ENCODE measurements at regions not wholly inside any gene's neighbourhood (a gene's known extent, or its start where the extent isn't known, plus 50 kb on each side); places are given as distances from the start of the nearest gene placed in this dataset.
"Not testable (repeated sequence)": the region's sequence is repeated elsewhere in the genome, so short reads cannot be mapped to it uniquely, and the experiment has no call there.

DNA sequence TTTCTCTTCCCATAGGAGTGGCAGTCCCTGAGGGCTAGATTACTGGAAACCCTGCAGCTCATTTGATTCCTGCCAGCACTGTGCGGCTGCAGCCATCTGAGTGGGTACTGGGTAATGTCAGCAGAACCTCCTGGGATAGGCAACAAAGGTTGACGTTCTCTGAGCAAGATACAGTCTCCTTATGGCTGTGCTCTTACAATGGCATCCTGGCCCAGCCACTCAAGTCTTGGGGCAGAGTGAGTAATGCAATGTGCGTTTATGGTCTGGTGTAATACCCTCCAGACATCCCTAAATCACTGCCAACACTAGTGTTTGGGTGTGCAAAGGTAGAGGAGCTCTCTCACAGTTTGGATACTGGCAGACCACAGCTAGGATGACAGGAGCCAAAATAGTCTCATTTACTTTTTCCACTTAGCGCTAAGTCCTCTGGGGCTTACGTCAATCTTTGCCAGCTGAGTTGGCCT, 775.8 kb downstream of the ZNF385D start:
- Mint-ChIP-seq H3K36me3 (no peaks in the 10 kb centered on the region), H3K4me1 (no peaks in the 10 kb centered on the region), H3K27ac (no peak overlapping the region), H3K9me3 (no peaks in the 10 kb centered on the region), H3K27me3 (ENCODE audit: insufficient read depth, low read depth) (no peaks in the 10 kb centered on the region), H3K4me3 (no peak overlapping the region)
- Histone ChIP-seq H2AFZ (replicated peaks) (no peak overlapping the region), H3K9ac (no peak overlapping the region), H3K4me1 (peaks cover 17% of the 10 kb centered on the region), H3K4me3 (no peak overlapping the region), H3K36me3 (no peaks in the 10 kb centered on the region), H3K27me3 (no peaks in the 10 kb centered on the region), H3K27ac (no peak overlapping the region), H4K20me1 (ENCODE audit: low read depth) (no peaks in the 10 kb centered on the region), H3K9me3 (ENCODE audit: low read depth) (no peaks in the 10 kb centered on the region), H3K79me2 (ENCODE audit: low read depth) (no peaks in the 10 kb centered on the region), H3F3A (ENCODE audit: low read depth) (peaks cover 18% of the 10 kb centered on the region), H3K4me2 (no peak overlapping the region)
- DNase-seq (ENCODE audit: low spot score), result no peak
- no peak for TF ChIP-seq EZH2phosphoT487 (IDR thresholded peaks at IDR 0.05)
- TF ChIP-seq, protein P1, sequence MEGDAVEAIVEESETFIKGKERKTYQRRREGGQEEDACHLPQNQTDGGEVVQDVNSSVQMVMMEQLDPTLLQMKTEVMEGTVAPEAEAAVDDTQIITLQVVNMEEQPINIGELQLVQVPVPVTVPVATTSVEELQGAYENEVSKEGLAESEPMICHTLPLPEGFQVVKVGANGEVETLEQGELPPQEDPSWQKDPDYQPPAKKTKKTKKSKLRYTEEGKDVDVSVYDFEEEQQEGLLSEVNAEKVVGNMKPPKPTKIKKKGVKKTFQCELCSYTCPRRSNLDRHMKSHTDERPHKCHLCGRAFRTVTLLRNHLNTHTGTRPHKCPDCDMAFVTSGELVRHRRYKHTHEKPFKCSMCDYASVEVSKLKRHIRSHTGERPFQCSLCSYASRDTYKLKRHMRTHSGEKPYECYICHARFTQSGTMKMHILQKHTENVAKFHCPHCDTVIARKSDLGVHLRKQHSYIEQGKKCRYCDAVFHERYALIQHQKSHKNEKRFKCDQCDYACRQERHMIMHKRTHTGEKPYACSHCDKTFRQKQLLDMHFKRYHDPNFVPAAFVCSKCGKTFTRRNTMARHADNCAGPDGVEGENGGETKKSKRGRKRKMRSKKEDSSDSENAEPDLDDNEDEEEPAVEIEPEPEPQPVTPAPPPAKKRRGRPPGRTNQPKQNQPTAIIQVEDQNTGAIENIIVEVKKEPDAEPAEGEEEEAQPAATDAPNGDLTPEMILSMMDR (IDR thresholded peaks at IDR 0.05), result no peak
- no peak for TF ChIP-seq EZH2 (IDR thresholded peaks at IDR 0.05)

DNA sequence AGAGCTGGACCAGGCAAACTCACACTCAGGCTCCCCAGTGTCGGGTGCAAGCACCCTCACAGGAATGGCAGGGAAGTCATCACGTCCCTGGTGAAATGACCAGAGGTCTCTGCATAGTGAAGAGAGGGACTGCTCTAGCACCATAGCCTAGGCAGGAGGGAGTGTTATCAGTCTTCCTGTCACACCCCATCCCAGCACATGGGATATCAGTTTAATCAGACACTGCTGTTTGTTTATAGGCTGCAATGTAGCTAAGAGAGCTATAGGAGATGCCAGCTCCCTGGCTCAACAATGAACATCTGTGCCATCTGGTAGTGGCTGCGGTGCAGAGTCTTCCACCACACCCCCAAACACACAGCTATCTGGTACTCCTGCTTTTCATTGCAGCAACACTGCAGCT, 776.6 kb downstream of the ZNF385D start:
- Histone ChIP-seq H3K9ac (no peak overlapping the region), H3K36me3 (no peaks in the 10 kb centered on the region), H3K27me3 (no peaks in the 10 kb centered on the region), H3K4me3 (no peak overlapping the region), H4K20me1 (ENCODE audit: low read depth) (no peaks in the 10 kb centered on the region), H3F3A (ENCODE audit: low read depth) (peaks cover 18% of the 10 kb centered on the region), H3K79me2 (ENCODE audit: low read depth) (no peaks in the 10 kb centered on the region), H2AFZ (replicated peaks) (no peak overlapping the region), H3K4me2 (no peak overlapping the region), H3K27ac (no peak overlapping the region), H3K9me3 (ENCODE audit: low read depth) (no peaks in the 10 kb centered on the region), H3K4me1 (peaks cover 17% of the 10 kb centered on the region)
- H3K4me3 Mint-ChIP-seq, result no peak overlapping the region
- H3K36me3 Mint-ChIP-seq, result no peaks in the 10 kb centered on the region
- H3K4me1 Mint-ChIP-seq, result no peaks in the 10 kb centered on the region
- DNase-seq (ENCODE audit: low spot score), result no peak
- no peaks in the 10 kb centered on the region for H3K27me3 Mint-ChIP-seq (ENCODE audit: insufficient read depth, low read depth)
- H3K9me3 Mint-ChIP-seq, result no peaks in the 10 kb centered on the region
- TF ChIP-seq EZH2phosphoT487 (IDR thresholded peaks at IDR 0.05) (no peak), EZH2 (IDR thresholded peaks at IDR 0.05) (no peak)
- TF ChIP-seq, protein P1 (IDR thresholded peaks at IDR 0.05), result no peak
- no peak overlapping the region for H3K27ac Mint-ChIP-seq

- not testable (repeated sequence) for H3F3A ChIP-seq (ENCODE audit: low read depth); H3K36me3 ChIP-seq; H3K27me3 ChIP-seq; H4K20me1 ChIP-seq (ENCODE audit: low read depth); H3K4me3 Mint-ChIP-seq; H3K4me1 ChIP-seq; H3K79me2 ChIP-seq (ENCODE audit: low read depth); H3K27me3 Mint-ChIP-seq (ENCODE audit: insufficient read depth, low read depth); DNase-seq (ENCODE audit: low spot score); H3K27ac ChIP-seq; H3K27ac Mint-ChIP-seq; H2AFZ ChIP-seq (replicated peaks); H3K4me2 ChIP-seq; H3K9me3 ChIP-seq (ENCODE audit: low read depth); H3K36me3 Mint-ChIP-seq; H3K4me1 Mint-ChIP-seq; H3K9me3 Mint-ChIP-seq; H3K4me3 ChIP-seq; H3K9ac ChIP-seq
These were observed 780.2 kb downstream of the ZNF385D start for GRCh38 chr3:20970807-20971206.

DNA sequence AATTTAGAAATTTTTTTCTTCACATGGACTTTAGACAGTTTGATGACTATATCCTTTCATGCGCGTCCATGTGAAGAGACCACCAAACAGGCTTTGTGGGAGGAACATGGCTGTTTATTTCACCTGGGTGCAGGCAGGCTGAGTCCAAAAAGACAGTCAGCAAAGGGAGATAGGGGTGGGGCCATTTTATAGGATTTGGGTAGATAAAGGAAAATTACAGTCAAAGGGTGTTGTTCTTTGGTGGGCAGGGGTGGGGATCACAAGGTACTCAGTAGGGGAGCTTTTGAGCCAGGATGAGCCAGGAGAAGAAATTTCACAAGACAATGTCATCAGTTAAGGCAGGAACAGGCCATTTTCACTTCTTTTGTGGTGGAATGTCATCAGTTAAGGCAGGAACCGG, 781.5 kb upstream of the SGO1 start:
- H3K27ac Mint-ChIP-seq, result not testable (repeated sequence)

More for the DNA sequence above, 781.5 kb upstream of the SGO1 start:
- not testable (repeated sequence) for H3K4me3 ChIP-seq; H3K27me3 Mint-ChIP-seq (ENCODE audit: insufficient read depth, low read depth); H3K9me3 ChIP-seq (ENCODE audit: low read depth); H4K20me1 ChIP-seq (ENCODE audit: low read depth); H3K4me1 ChIP-seq; H2AFZ ChIP-seq (replicated peaks); H3K79me2 ChIP-seq (ENCODE audit: low read depth); H3K9ac ChIP-seq; H3K4me3 Mint-ChIP-seq; H3K27ac ChIP-seq; H3F3A ChIP-seq (ENCODE audit: low read depth); DNase-seq (ENCODE audit: low spot score); H3K36me3 ChIP-seq; H3K36me3 Mint-ChIP-seq; H3K27me3 ChIP-seq; H3K9me3 Mint-ChIP-seq; H3K4me2 ChIP-seq; H3K4me1 Mint-ChIP-seq
